SKM-1 (cell line): ENCODE measurements at regions not wholly inside any gene's neighbourhood (a gene's known extent, or its start where the extent isn't known, plus 50 kb on each side); places are given as distances from the start of the nearest gene placed in this dataset.

Experiments used
- DNase-seq: peaks from one replicate; lab custom pipeline; 2025; ENCODE audit not compliant: unreplicated experiment; lab: John Stamatoyannopoulos, UW

DNA sequence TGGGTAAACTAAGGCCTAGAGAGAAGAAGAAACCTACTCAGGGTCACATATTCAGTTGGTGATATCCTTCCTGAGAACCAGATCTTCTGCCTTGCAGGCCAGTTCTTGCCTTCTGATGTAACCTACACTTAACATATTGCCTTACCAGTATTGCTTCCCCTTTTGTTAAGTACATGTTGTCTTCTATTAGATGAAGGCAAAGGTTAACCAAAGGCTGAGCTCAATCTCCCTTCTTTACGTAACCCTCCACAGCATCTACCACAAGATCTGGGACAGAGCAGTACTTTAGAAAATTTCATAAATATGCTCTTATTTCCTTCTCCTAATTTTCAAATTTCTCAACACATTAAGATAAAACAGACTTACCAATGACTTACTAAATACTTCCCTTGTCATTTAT is 474.4 kb downstream of the SH2D1A start:
- peak; percentile 17 for DNase-seq

DNA sequence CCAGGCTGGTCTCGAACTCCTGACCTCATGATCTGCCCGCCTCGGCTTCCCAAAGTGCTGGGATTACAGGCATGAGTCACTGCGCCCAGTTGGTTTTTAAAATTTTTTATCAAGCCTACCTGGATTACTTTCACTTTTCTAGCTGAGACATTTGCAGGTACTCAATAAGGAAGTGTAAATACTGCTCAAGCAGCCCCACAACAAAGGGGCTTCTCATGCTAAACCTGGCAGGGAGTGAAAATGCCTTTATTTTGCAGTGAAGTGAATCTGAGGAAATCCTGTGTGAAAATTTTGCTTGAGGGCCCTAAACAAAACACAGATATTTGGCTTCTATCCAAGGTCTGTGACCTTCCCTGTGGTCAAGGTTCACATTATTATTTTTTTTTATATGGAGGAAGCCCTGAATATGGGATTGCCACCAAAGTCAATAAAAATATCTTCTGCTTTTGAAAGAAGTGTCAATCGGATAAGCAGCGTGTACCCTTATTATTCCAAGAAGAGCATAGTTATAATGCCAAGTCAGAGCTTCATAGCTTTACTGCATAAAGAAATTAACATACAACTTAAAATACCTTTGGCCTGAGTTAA is 481.0 kb downstream of the SH2D1A start:
- DNase-seq: no peak

DNA sequence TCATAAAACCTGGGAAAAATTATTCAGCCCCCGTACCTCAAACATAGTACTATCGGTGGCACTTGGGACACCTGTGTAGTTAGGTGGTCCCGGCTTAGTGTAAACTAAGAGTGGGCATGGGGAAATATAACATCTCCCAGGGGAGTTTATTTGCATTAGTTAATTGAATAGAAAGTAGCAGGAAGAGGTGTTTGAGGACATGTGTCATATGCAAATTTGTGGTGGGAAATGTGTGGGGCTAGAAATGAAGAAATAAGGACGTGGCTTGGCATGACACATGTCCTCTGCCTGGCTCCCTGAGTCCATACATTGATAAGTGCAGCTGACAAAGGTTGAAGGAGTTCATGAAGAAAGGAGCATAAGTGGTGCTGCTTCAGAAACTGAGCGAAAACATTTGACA is 483.6 kb downstream of the SH2D1A start:
- DNase-seq: no peak

DNA sequence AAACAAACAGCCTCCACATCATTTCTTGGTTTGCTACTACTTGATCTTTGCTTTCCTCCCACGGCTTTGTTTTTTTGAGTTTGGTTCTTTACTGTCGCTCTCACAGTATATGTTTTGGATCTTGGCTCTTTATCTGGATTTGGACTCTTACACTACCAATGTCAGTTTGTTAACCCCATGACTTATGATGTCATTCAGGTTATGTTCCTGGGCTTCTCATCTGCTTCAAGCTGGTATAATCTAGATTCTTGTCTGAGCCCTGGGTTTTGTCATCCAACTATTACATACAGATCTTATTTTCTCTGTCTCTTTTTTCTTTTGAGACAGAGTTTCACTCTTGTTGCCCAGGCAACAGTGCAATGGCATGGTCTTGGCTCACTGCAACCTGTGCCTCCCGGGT is 482.9 kb upstream of the TEX13C start:
- DNase-seq: no peak

DNA sequence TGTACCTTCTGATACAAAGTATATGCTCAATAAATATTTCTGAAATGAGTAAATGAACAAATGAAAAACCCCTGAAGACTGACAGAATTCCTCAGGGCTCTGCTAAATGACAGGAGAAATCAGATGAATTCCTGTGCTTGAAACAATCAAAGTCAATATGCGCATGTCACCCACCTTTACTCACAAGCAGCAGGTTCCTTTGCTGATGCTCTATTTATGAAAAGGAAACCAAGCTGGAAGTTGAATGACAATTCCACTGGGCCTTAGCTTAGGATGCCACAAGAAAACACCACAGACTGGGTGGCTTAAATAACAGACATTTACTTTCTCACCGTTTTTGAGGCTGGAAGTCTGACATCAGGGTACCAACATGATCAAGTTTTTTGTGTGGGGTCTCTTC is 477.5 kb upstream of the TEX13C start:
- DNase-seq: no peak

DNA sequence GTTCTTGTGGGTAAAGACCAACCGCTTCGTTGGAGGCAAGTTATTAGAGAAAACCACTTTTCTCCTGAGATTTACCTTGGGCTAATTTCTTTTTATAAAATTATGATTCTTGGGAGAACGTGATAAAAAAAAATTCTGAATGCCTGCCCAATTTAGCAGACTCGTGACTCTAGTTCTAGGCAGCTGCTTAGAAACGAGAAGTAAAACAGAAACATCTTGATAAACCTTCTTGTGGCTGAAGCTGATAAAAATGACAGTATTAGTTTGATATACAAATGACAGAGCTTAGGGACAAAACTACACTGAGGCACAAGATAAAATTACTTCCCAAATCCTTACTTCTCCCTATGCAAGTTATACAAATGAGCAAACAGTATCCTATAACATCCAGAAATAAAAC is 458.9 kb upstream of the TEX13C start:
- no peak for DNase-seq

DNA sequence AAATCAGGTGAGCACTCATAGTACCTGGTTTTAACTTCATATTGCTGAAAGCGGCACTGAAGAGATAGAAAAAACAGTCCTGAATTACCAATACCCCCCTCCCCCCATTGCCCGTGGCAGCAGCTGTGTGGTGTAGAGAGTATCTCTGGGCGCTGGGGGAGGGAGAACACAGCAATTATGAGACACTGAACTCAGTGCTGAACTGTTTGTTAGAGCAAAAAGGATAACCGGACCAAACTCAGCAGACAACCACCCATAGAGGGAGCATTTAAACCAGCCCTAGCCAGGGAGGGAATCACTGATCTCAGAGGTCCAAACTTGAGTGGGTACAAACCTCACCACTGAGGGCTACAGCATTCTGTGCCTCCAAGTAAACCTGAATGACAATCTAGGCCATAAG is 457.4 kb upstream of the TEX13C start:
- no peak for DNase-seq

DNA sequence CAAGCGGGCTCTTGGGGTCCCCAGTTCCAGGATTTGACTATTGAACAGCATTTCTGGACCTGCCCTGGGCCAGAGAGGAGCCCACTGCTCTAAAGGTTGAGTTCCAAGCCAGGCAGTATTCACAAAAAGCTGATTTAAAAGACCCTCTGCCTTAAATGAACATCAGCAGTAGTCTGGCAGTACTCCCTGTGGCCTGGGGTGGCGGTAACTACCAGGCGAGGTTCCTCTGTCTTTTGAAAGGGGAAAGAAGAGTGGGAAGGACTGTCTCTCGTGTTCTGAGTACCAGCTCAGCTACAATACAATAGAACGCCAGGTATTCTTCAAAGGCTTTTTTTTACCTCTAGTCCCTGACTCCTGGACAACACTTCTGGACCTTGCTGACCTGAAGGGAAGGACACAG is 456.4 kb upstream of the TEX13C start:
- DNase-seq: no peak

DNA sequence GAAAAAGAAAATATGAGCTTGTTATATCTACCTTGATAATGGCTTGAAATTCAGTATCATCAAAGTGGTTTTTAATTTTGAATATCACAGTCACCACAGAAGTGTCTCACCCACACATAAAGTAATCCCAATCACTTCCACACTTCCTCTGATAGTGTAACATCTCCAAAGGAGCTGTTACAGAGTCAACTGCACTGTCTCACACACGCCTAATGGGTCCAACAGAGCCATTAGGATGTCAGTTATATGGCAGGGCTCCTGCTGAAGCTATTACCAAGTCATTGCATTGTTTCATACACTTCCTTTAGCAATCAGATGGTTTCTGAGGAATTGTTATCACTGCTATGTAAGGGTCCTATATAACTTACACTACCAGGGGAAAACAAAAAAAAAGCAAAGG is 432.1 kb upstream of the TEX13C start:
- no peak for DNase-seq

DNA sequence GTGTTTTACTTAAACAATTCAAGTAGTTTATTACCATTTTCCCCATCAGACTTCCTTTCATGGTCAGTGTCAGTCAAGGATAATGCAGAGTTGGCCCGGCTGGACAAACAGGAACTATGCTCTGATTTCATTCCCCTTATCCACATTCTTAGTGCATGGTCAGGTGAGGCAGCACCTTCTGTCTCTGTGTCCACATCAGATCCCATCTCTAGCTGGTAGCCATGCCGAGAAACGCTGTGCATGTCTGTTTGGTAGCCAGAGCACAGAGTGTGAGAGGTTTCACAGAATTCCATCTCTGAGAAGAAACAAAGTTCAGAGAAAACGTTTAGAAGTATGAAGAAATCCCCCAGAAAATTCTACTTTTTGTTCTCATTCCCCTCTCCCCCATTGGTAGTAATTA is 423.7 kb upstream of the TEX13C start:
- no peak for DNase-seq

DNA sequence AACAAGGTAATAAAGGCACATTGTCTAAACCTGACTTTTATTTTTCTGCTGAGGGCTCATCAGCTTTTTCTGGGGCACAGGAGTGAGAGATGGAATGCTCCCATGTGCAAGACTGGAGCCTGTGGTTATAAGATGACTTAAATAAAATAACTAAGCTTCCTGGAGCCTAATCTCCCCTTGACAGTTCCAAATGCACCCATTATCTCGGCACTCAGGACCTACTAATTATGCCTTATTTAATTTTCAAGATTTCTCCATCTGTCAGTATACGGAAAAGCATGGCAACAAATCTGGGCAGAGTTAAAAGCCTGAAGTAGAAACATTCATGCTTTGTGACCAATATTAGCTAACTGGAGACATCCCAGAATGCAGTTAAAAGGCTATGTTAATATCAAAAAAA is 416.7 kb upstream of the TEX13C start:
- DNase-seq: no peak

DNA sequence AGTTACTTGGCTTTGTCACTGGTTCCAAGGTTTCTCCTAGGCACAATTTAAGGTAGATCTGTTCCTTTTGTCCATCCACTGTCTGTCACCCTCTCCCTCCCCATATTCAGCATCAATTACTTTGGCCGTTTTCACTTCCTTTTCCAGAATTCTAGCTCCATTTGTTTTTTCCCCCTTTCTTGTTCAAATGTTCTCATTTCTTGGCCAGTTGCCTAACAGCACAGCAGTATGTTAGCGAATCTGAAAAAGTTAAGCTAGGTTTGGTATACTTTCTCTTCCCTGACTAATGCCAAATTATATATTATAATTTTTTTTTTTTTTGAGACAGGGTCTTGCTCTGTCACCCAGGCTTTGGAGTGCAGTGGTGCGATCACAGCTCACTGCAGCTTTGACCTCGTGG is 409.1 kb upstream of the TEX13C start:
- DNase-seq: no peak

DNA sequence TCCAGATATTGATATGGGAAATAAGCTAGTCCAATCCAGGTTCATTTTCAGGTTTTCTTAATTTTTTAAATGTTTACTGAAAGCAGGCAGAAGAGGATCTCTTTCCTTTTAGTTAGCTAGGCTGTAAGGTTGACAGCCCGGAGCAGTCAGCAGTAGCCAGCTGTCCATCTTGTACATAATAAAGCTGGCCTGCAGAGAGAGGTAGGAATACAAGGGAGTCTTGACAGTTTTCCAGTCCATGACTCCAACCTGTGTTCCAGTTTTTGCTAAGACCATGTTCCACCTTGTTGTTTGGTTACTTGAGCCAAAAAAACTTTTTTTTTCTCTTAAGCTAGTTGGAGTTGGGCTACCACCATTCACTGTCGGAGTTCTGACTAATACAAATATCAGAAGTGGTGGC is 402.7 kb upstream of the TEX13C start:
- DNase-seq: no peak

DNA sequence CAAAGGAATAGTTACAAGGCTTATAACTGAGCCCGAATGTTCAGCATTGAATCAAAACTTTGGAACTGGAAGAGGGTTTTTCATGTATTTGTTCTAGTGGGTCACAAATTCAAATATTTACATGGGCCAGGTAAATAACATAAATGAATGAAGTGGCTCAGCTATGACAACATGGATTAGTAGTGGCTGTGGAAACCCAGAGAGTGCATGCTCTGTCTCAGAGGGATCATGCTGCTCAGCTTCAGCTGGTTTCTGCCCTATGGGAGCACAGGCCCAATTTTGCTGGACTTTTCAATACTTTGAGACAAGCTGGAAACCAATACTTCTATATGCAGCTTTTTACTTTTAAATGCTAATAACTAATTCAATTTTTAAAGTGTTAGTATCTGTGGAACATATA is 394.0 kb upstream of the TEX13C start:
- DNase-seq: no peak

DNA sequence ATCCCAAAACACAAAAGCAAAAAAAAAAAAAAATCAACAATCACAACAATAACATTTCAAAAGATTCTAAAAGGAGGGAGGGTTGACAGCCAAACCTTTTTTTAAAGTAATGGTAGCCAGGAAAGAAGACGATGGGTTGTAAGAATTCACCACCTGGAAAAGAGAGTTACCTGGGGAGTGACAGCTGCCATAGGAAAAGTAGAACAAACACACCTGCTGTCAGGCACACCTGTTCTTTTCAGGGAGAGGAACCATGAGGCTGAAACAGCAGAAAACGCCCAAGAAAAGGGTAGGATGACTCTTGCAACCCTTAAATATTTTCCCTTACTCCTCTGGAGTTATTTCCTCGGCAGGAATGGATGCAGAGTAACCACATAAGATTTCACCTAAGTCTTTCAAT is 388.4 kb upstream of the TEX13C start:
- no peak for DNase-seq

DNA sequence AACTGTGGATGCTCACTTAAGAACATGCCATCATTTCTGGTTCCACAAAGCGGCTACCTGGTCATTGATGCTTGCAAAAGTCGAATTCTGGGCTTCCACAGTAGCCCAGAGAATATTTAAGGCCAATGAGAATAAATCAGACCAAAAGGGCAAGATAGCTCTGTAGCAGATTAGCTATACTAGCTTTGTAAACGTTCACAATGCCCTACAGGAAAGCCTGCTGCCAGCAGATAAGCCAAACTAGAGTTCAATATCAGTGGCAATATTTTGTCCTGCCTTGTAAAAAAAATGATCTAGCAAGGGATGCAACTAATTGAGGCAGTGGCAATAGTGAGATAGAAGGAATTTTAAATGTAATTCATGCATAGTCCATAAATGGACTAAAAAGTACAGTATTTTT is 387.7 kb upstream of the TEX13C start:
- DNase-seq: no peak

DNA sequence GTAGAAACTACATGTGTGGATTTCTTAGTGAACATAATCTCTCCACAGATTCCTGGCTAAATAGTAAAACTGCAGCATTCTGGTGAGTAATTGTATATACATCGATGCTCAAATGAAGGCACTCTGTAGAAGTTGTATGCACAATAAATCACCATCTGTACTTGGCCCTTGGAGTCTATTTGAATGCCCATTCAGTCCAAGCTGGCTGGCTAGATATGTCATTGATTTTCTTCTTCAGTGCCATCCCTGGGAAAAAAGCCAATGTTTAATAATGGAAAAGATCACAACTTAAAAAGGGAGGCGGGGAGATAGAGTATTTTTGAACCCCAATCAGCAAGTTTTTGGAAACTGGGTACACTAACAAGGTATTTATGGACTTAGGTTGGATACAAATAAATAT is 381.0 kb upstream of the TEX13C start:
- no peak for DNase-seq

DNA sequence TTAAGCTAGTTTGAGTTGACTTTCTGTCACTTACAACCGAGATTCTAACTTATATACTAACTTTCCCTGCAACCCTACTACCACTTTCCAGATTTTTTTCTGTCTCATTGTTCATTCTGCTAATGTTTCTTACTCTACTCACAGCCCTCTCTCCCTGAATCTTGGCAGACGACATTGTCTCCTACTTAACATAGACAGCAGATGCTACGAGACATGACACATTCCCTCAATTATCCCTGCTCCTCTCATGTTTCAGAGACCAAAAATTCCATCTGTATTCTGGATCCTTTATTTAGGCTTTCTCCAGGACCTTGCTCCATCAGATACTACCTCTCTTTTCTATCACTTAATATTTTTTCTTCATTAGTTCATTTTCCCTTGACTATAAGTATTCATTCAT is 379.1 kb upstream of the TEX13C start:
- no peak for DNase-seq

DNA sequence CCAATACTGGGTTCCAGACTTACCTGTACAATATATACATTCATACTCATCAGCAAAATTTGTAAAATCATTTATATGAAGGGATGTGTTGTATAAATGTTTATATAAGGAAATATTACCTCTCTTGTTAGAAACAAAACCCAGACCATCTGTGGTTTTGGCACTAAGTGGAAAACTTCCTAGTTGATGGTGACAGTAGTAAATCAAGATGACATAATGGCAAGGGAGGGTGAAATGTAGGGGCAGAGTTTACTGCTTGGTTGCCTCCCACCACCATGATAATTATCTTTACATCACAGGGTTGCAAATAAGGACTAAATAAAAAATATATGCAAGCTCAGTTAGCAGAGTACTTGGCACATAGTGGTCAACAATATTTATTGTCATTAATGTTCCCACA is 365.3 kb upstream of the TEX13C start:
- DNase-seq: no peak

DNA sequence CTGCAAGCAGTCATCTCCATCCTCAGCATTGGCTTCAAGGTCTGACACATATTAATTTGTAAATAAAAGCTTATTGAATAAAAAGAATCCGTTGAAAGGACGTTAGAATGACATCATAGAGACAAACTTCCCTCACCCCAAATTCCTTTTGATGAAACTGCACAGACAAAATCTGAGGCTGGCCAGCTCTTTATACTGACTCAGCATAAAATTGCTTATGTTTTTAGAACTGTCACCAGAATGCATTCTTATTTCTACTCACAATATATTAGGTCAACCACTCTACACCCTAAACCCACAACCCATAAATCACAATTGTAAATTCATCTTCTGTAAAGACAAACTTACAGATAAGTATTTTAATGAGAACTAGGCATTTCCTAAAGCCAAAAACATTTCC is 359.2 kb upstream of the TEX13C start:
- no peak for DNase-seq

DNA sequence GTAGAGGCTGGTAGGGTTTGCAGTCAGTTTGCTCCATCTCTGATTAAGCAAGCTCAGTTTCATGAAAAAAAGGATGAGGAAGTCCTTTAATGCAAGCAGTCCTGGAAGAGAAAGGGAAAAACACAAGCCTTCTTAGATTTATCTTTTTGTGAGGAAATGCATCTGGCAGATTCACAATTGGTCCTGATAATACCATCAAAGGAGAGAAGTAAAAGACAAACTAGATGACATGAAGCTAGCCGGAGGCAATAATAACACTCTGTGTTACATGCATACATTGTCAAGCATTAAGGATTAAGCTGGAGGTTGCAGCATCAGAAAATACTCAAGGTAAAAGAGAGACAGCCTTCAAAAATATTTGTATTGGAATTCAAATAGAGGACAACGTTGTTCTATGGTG is 356.0 kb upstream of the TEX13C start, which contains the start of gene TENM1:
TSS of gene TENM1 (minus strand) at position 101 of the 400 bp plus-strand sequence.
- DNase-seq: no peak

DNA sequence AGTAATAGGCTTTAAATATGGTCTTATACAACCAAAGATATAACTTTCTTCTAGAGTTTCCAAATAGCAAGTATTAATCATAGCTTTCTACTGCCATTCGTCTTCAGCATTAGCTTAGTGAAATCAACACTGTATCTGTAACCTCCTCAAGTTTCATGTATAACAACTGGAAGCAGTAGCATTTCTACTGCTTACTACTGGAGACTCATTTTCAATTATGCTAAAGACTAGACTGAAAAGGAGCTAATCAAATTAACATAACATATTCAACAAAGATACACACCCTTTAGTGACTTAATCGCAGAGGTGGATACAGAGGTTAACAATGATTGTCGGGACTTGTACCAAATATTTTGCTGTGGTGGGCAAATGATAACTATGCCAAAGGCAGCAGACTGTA is 344.2 kb upstream of the TEX13C start:
- no peak for DNase-seq

DNA sequence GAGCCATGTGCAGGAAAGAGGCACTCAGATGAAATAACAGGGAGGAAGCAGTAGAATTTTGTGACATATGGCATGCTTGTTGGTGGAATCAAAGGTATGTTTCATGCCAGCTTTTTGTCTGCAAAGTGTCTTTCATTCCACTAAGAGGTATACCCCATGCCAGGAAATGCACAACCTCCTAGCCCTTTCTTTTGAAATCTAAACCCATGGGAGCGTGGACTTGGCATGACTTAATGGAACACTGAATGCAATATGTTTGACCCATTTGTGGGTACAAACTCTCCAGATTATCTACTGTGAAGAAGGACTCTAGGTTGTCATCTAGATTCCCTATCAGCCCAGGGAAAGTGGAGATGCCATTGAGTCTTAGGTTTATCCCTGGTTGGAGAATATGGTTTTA is 338.3 kb upstream of the TEX13C start:
- no peak for DNase-seq
